ENCODE measurements at regions not wholly inside any gene's neighbourhood (a gene's known extent, or its start where the extent isn't known, plus 50 kb on each side); places are given as distances from the start of the nearest gene placed in this dataset.

- Histone ChIP-seq H3K9me3 (ENCODE audit: control insufficient read depth, insufficient read depth, low read length) (no peaks in the 10 kb centered on the region), H4K5ac (ENCODE audit: low read depth, low read length) (no peak overlapping the region), H4K8ac (ENCODE audit: low read depth in 2 of 2, low read length in 2 of 2) (no peak overlapping the region), H3K79me1 (ENCODE audit: low read depth in 1 of 2, low read length in 2 of 2) (no peaks in the 10 kb centered on the region), H3K27ac (ENCODE audit: insufficient read depth, low read length) (no peak overlapping the region), H3K4me3 (ENCODE audit: insufficient read depth, low read depth, low read length) (no peak overlapping the region), H3K4me1 (ENCODE audit: control insufficient read depth, insufficient read depth, low read length) (no peaks in the 10 kb centered on the region), H2BK20ac (ENCODE audit: low read depth, low read length) (no peak overlapping the region), H3K27me3 (ENCODE audit: control insufficient read depth, insufficient read depth, low read length) (no peaks in the 10 kb centered on the region), H4K91ac (ENCODE audit: insufficient read depth, low read depth, low read length) (no peak overlapping the region), H2AFZ (replicated peaks; ENCODE audit: low read length, poor library complexity) (no peak overlapping the region), H2BK120ac (ENCODE audit: low read depth, low read length) (no peak overlapping the region), H3K23ac (ENCODE audit: low read depth, low read length) (no peak overlapping the region), H3K14ac (replicated peaks; ENCODE audit: low read depth, low read length) (no peak overlapping the region), H2BK5ac (ENCODE audit: low read depth, low read length, poor library complexity, severe bottlenecking) (no peak overlapping the region), H3K18ac (ENCODE audit: low read depth, low read length) (no peak overlapping the region), H4K20me1 (ENCODE audit: insufficient read depth, low read length) (no peaks in the 10 kb centered on the region), H3K4ac (ENCODE audit: low read depth, low read length) (no peak overlapping the region), H2BK15ac (ENCODE audit: low read depth, low read length) (no peak overlapping the region), H2AK5ac (ENCODE audit: low read depth, low read length) (no peak overlapping the region), H3K9me1 (ENCODE audit: insufficient read depth, low read length) (no peaks in the 10 kb centered on the region), H3K56ac (ENCODE audit: extremely low read depth, insufficient read depth, low read length) (no peak overlapping the region), H3K36me3 (ENCODE audit: control insufficient read depth, insufficient read depth, low read length) (no peaks in the 10 kb centered on the region), H3K9ac (ENCODE audit: low read depth, low read length) (no peak overlapping the region), H3K4me2 (ENCODE audit: low read depth, low read length) (no peak overlapping the region), H2AK9ac (replicated peaks; ENCODE audit: low read depth, low read length, poor library complexity) (no peak overlapping the region)
- no CpG with 5 or more reads among the region's 2 CpGs for WGBS, 2 experiments (ENCODE audit: extremely low coverage in 2 of 2, insufficient read length in 1 of 2)
- no peak for ATAC-seq (ENCODE audit: low read depth)
- dilution Hi-C loops (cut with HindIII; ENCODE audit: low sequenced_read_pairs, unreplicated experiment) (no loop called here), in situ Hi-C loops (cut with MboI; ENCODE audit: low sequenced_read_pairs) (no loop called here), intact Hi-C loops (cut with micrococcal nuclease) (no loop called here)
- DNase-seq: no peak
- ChIA-PET POLR2A (ENCODE audit: unreplicated experiment) (no interaction called here), CTCF (no interaction called here)
- no TSS peak for BruUV-seq (replicated peaks)
- TF ChIP-seq RAD21 (IDR thresholded peaks at IDR 0.05; ENCODE audit: low read length): no peak
- TF ChIP-seq CHD1 (IDR thresholded peaks at IDR 0.05; ENCODE audit: low read depth, low read length): no peak
- no peak for TF ChIP-seq NFE2L2 (IDR thresholded peaks at IDR 0.05; ENCODE audit: low read depth, low read length)
- no peak for TF ChIP-seq MAZ (IDR thresholded peaks at IDR 0.05; ENCODE audit: borderline replicate concordance, low read depth, low read length)
- no peak for TF ChIP-seq RFX5 (IDR thresholded peaks at IDR 0.05; ENCODE audit: low read depth, low read length)
- no peak for TF ChIP-seq RCOR1 (IDR thresholded peaks at IDR 0.05; ENCODE audit: insufficient replicate concordance, low read length)
- TF ChIP-seq MXI1 (IDR thresholded peaks at IDR 0.05; ENCODE audit: borderline replicate concordance, low read depth, low read length): no peak
Measured at GRCh38 chr14:87046960-87047359, 946.0 kb downstream of the GALC start.

Data from IMR-90 (cell line).